OCI-LY7 (cell line): ENCODE measurements at regions not wholly inside any gene's neighbourhood (a gene's known extent, or its start where the extent isn't known, plus 50 kb on each side); places are given as distances from the start of the nearest gene placed in this dataset.

Experiments
- BruUV-seq: library from RNA; stranded (reverse); fragments of 400-500 nt; replicated peaks from 2 replicates; lab custom pipeline; 2021; lab: Mats Ljungman, UMichigan
- CTCF ChIA-PET: fragments of 300-600 bp; sonication (Branson Sonifier 250); formaldehyde crosslinking; loops from one replicate; lab custom pipeline; 2022; ENCODE audit warnings: antibody characterized with exemption; ENCODE audit not compliant: unreplicated experiment; lab: Charles Lee
- POLR2A ChIA-PET: fragments of 300-600 bp; sonication (Branson Sonifier 250); formaldehyde crosslinking; loops from one replicate; lab custom pipeline; 2022; ENCODE audit warnings: antibody characterized with exemption; lab: Charles Lee
- DNase-seq: peaks from one replicate; pipeline ENCODE4 v3.0.0-alpha.2; 2015; ENCODE audit warnings: low spot score
- H2AFZ ChIP-seq: fragments of 200-600 bp; sonication (generic), shearing (Covaris generic); 2 replicates; pipeline ENCODE4 v1.6.1; 2014; ENCODE audit warnings: mild to moderate bottlenecking, antibody characterized with exemption, low read length, moderate library complexity
- H3K27ac ChIP-seq: fragments of 200-600 bp; sonication (generic); 2 replicates; pipeline ENCODE4 v1.5.1; 2014; ENCODE audit warnings: mixed run types, low read depth, mild to moderate bottlenecking, moderate library complexity, low read length, inconsistent platforms; ENCODE audit not compliant: poor library complexity, severe bottlenecking
- H3K36me3 ChIP-seq: fragments of 200-600 bp; sonication (generic); 2 replicates; pipeline ENCODE4 v1.6.1; 2014; ENCODE audit warnings: mild to moderate bottlenecking, antibody characterized with exemption, low read length, moderate library complexity, mixed read lengths; ENCODE audit not compliant: insufficient read depth
- H3K4me1 ChIP-seq: fragments of 200-600 bp; sonication (generic); 2 replicates; pipeline ENCODE4 v1.5.1; 2014; ENCODE audit warnings: mild to moderate bottlenecking, low read length; ENCODE audit not compliant: insufficient read depth, poor library complexity, severe bottlenecking
- H3K4me2 ChIP-seq: fragments of 200-600 bp; sonication (generic); 2 replicates; pipeline ENCODE4 v1.6.1; 2014; ENCODE audit warnings: mild to moderate bottlenecking, low read length
- H3K4me3 ChIP-seq: fragments of 200-600 bp; sonication (generic); 2 replicates; pipeline ENCODE4 v1.5.1; 2014; ENCODE audit warnings: mild to moderate bottlenecking, low read depth, low read length; ENCODE audit not compliant: poor library complexity, severe bottlenecking
- H3K79me2 ChIP-seq: fragments of 200-600 bp; sonication (generic); 2 replicates; pipeline ENCODE4 v1.6.1; 2016; ENCODE audit warnings: low read depth, mild to moderate bottlenecking, low read length, moderate library complexity, mixed read lengths; ENCODE audit not compliant: insufficient read depth
- H3K9me2 ChIP-seq: fragments of 200-600 bp; sonication (generic); 2 replicates; pipeline ENCODE4 v1.6.1; 2016; ENCODE audit warnings: mild to moderate bottlenecking, low read length, mixed read lengths; ENCODE audit not compliant: insufficient read depth
- H3K9me3 ChIP-seq: fragments of 200-600 bp; sonication (generic); 2 replicates; pipeline ENCODE4 v1.6.1; 2014; ENCODE audit warnings: mild to moderate bottlenecking, mixed run types, low read length, mixed read lengths
- H4K20me1 ChIP-seq: fragments of 200-600 bp; sonication (generic); 2 replicates; pipeline ENCODE4 v1.6.1; 2014; ENCODE audit warnings: mild to moderate bottlenecking, antibody characterized with exemption, low read length, moderate library complexity, mixed read lengths; ENCODE audit not compliant: insufficient read depth
- CTCF ChIP-seq: fragments of 200-600 bp; sonication (generic); conservative IDR thresholded peaks from 2 replicates; pipeline ENCODE4 v1.5.1; 2014; ENCODE audit warnings: mild to moderate bottlenecking, antibody characterized with exemption, low read length, moderate library complexity, mixed read lengths
- EZH2phosphoT487 ChIP-seq: fragments of 200-600 bp; sonication (generic); IDR thresholded peaks from 2 replicates; pipeline ENCODE4 v1.6.1; 2018; ENCODE audit warnings: low read depth, borderline replicate concordance, mild to moderate bottlenecking, mixed run types, antibody characterized with exemption, low read length, moderate library complexity, mixed read lengths
- intact Hi-C: fragments of 100-400 bp; cut with micrococcal nuclease; formaldehyde crosslinking; loops from one replicate; pipeline ENCODE4 v1.10.0; 2022; ENCODE audit not compliant: unreplicated experiment

- intact Hi-C loops = no loop called here
- no peak overlapping the region for H3K27ac ChIP-seq
- CTCF ChIA-PET = no interaction called here
- no peaks in the 10 kb centered on the region for H3K4me1 ChIP-seq
- H3K9me2 ChIP-seq = no peaks in the 10 kb centered on the region
- H2AFZ ChIP-seq = no peak overlapping the region
- no peak for DNase-seq
- H3K9me3 ChIP-seq = no peaks in the 10 kb centered on the region
- no TSS peak for BruUV-seq
- H4K20me1 ChIP-seq = no peaks in the 10 kb centered on the region
- POLR2A ChIA-PET = interaction anchor here (1.2 kb wide), 1 partner anchor 10 kb away, joined by 3 read pairs; no protein-coding TSS in a partner anchor
- no peaks in the 10 kb centered on the region for H3K36me3 ChIP-seq
- H3K79me2 ChIP-seq = no peaks in the 10 kb centered on the region
- H3K4me3 ChIP-seq = no peak overlapping the region
- H3K4me2 ChIP-seq = no peak overlapping the region
- TF ChIP-seq EZH2phosphoT487 (no peak), CTCF (no peak)
Observed at GRCh38 chr11:116093481-116094270, 589.5 kb upstream of the CADM1 start.

- ChIA-PET CTCF (no interaction called here), POLR2A (no interaction called here)
- DNase-seq = no peak
- no peak overlapping the region for H3K4me3 ChIP-seq
- intact Hi-C loops = no loop called here
- no peaks in the 10 kb centered on the region for H3K79me2 ChIP-seq
- no TSS peak for BruUV-seq
- H4K20me1 ChIP-seq = no peaks in the 10 kb centered on the region
- no peak overlapping the region for H3K4me2 ChIP-seq
- H3K27ac ChIP-seq = no peak overlapping the region
- H3K9me3 ChIP-seq = no peaks in the 10 kb centered on the region
- no peaks in the 10 kb centered on the region for H3K4me1 ChIP-seq
- H3K9me2 ChIP-seq = no peaks in the 10 kb centered on the region
- H2AFZ ChIP-seq = no peak overlapping the region
- no peaks in the 10 kb centered on the region for H3K36me3 ChIP-seq
- no peak for TF ChIP-seq CTCF
Observed at GRCh38 chr11:116093065-116093464, 588.9 kb upstream of the CADM1 start.

GRCh38 chr11:116086426-116086825 lies 582.2 kb upstream of the CADM1 start:
- H3K4me1 ChIP-seq = no peaks in the 10 kb centered on the region
- no peak overlapping the region for H3K4me2 ChIP-seq
- H3K79me2 ChIP-seq = no peaks in the 10 kb centered on the region
- no peak overlapping the region for H2AFZ ChIP-seq
- H3K27ac ChIP-seq = no peak overlapping the region
- POLR2A ChIA-PET = no interaction called here
- no peaks in the 10 kb centered on the region for H3K9me2 ChIP-seq
- no peak overlapping the region for H3K4me3 ChIP-seq
- no peaks in the 10 kb centered on the region for H3K9me3 ChIP-seq
- TF ChIP-seq EZH2phosphoT487 (no peak), CTCF (no peak)
- no peak for DNase-seq
- H4K20me1 ChIP-seq = no peaks in the 10 kb centered on the region
- H3K36me3 ChIP-seq = no peaks in the 10 kb centered on the region
- CTCF ChIA-PET = no interaction called here
- intact Hi-C loops = no loop called here
- BruUV-seq = no TSS peak
